CD4-positive, alpha-beta memory T cell (primary cell): ENCODE measurements at regions not wholly inside any gene's neighbourhood (a gene's known extent, or its start where the extent isn't known, plus 50 kb on each side); places are given as distances from the start of the nearest gene placed in this dataset.

Experiments
- CTCF ChIA-PET: fragments of 350-600 bp; sonication (Branson Sonifier 250); formaldehyde crosslinking; loops from one replicate; lab custom pipeline; 2021; ENCODE audit warnings: inconsistent platforms; ENCODE audit not compliant: partially characterized antibody; lab: Charles Lee
- POLR2A ChIA-PET: fragments of 350-600 bp; sonication (Branson Sonifier 250); formaldehyde crosslinking; loops from one replicate; lab custom pipeline; 2021; ENCODE audit not compliant: partially characterized antibody; lab: Charles Lee
- DNase-seq, 5 donors: peaks; one replicate each; pipeline versions ENCODE4 v3.0.0 to v3.0.0-alpha.2; 2020 to 2022; ENCODE audit warnings: mixed read lengths in 1 of 5
- H3K27ac ChIP-seq: one replicate; pipeline ENCODE4 v1.7.0; 2013; ENCODE audit warnings: low read depth, low read length
- H3K27me3 ChIP-seq: 2 replicates; pipeline ENCODE4 v1.7.0; 2013; ENCODE audit warnings: mild to moderate bottlenecking, low read length, moderate library complexity; ENCODE audit not compliant: insufficient read depth
- H3K36me3 ChIP-seq: 2 replicates; pipeline ENCODE4 v1.7.0; 2013; ENCODE audit warnings: mild to moderate bottlenecking, low read length, moderate library complexity; ENCODE audit not compliant: insufficient read depth
- H3K4me1 ChIP-seq: 2 replicates; pipeline ENCODE4 v1.7.0; 2013; ENCODE audit warnings: mild to moderate bottlenecking, low read length, moderate library complexity; ENCODE audit not compliant: insufficient read depth
- H3K4me3 ChIP-seq, 2 donors: one replicate each; pipeline ENCODE4 v1.7.0; 2013; ENCODE audit warnings: low read length in 2 of 2, mild to moderate bottlenecking in 1 of 2
- H3K9me3 ChIP-seq, 2 donors: one replicate each; pipeline ENCODE4 v1.7.0; 2013; ENCODE audit warnings: low read length in 2 of 2, control low read depth in 1 of 2; ENCODE audit not compliant: control insufficient read depth in 1 of 2
- H3K27ac Mint-ChIP-seq, 7 donors: one replicate each; pipeline ENCODE4 v1.8.0; 2020 to 2021; ENCODE audit warnings: mixed read lengths in 7 of 7, mild to moderate bottlenecking in 6 of 7, inconsistent platforms in 3 of 7, moderate library complexity in 3 of 7
- H3K27me3 Mint-ChIP-seq, 2 donors: one replicate each; pipeline ENCODE4 v1.8.0; 2020 to 2021; ENCODE audit warnings: mixed read lengths in 2 of 2
- H3K36me3 Mint-ChIP-seq, 2 donors: one replicate each; pipeline ENCODE4 v1.8.0; 2020 to 2021; ENCODE audit warnings: mixed read lengths in 2 of 2, inconsistent platforms in 1 of 2, mild to moderate bottlenecking in 1 of 2
- H3K4me1 Mint-ChIP-seq, 4 donors: one replicate each; pipeline ENCODE4 v1.8.0; 2020 to 2021; ENCODE audit warnings: mixed read lengths in 4 of 4, mild to moderate bottlenecking in 1 of 4
- H3K4me3 Mint-ChIP-seq, 8 donors: one replicate each; pipeline ENCODE4 v1.8.0; 2020 to 2021; ENCODE audit warnings: mixed read lengths in 8 of 8, mild to moderate bottlenecking in 7 of 8, moderate library complexity in 6 of 8, inconsistent platforms in 3 of 8
- H3K9me3 Mint-ChIP-seq, 8 donors: one replicate each; pipeline ENCODE4 v1.8.0; 2020 to 2021; ENCODE audit warnings: mixed read lengths in 8 of 8, mild to moderate bottlenecking in 5 of 8, inconsistent platforms in 3 of 8, moderate library complexity in 1 of 8
- intact Hi-C: fragments of 100-400 bp; cut with micrococcal nuclease; formaldehyde crosslinking; loops from one replicate; pipeline ENCODE4 v1.15.1; 2023

DNA sequence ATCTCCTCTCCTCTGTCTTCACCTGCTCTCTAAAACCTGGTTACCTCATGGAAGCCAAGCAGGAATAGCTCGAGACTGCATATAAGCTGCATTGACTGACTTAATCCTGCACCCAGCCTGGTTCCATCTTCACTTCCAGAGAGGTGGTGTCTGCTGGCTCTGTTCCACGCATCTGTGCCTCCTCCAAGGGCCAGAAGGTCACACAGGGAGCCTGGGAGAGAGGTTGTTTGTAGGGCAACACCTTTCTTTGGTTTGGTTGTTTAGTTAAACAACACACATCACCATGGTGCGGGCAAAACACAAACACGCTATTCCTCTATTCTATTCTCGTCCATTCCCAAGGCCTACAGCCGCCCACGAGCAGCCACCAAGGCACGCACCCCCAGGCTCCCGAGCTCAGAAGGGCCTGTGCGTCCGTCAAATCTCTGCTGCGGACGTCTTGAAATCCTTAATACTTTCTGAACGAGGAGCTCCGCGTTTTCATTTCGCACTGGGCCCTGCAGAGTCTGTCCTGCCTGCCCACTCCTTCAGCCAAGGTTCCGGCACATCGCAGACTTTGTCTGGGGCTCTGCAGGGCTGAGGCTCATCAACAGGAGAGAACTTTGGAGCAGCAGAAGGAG lies 116.2 kb downstream of the RIPK4 start:
- H3K9me3 ChIP-seq: no peaks in the 10 kb centered on the region
- Mint-ChIP-seq H3K4me3 (no peak overlapping the region), H3K9me3 (no peaks in the 10 kb centered on the region), H3K4me1 (no peaks in the 10 kb centered on the region), H3K27ac (peak overlapping the region in 1 of 7 donors; percentile 4), H3K27me3 (peaks cover 10 to 15% of the 10 kb centered on the region in 2 donors), H3K36me3 (no peaks in the 10 kb centered on the region)
- intact Hi-C loops: no loop called here
- ChIA-PET POLR2A (no interaction called here), CTCF (no interaction called here)
- no peaks in the 10 kb centered on the region for H3K36me3 ChIP-seq
- no peak overlapping the region for H3K27ac ChIP-seq
- no peaks in the 10 kb centered on the region for H3K4me1 ChIP-seq
- no peak for DNase-seq
- no peak overlapping the region for H3K4me3 ChIP-seq
- no peaks in the 10 kb centered on the region for H3K27me3 ChIP-seq

DNA sequence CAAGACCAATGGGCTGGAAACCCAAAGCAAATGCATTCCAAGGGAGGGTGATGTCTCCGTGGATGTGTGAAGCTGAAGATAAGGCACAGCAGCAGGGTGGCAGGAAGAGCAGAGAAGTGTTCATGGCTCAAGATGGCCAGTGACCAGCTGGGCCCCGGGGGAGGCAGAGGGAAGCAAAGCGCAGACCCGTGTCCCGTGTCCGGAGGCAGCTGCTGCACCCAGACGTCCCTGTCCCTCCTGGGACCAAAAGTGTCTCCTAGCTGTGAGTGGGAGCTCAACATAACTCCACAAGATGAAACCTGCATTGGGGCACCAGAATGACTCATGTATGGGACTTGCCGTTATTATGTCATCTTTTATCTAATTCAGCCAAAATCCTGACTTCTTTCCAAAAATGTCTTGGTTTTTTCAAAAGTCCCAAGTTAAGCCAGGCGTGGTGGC lies 118.2 kb downstream of the RIPK4 start:
- Histone ChIP-seq H3K9me3 (no peaks in the 10 kb centered on the region), H3K27ac (no peak overlapping the region), H3K36me3 (no peaks in the 10 kb centered on the region), H3K27me3 (no peaks in the 10 kb centered on the region), H3K4me1 (no peaks in the 10 kb centered on the region), H3K4me3 (no peak overlapping the region)
- Mint-ChIP-seq H3K27ac (no peak overlapping the region), H3K36me3 (no peaks in the 10 kb centered on the region), H3K9me3 (no peaks in the 10 kb centered on the region), H3K27me3 (peaks cover 5 to 12% of the 10 kb centered on the region in 2 donors), H3K4me1 (no peaks in the 10 kb centered on the region), H3K4me3 (no peak overlapping the region)
- ChIA-PET POLR2A (no interaction called here), CTCF (no interaction called here)
- DNase-seq: no peak
- intact Hi-C loops: no loop called here

DNA sequence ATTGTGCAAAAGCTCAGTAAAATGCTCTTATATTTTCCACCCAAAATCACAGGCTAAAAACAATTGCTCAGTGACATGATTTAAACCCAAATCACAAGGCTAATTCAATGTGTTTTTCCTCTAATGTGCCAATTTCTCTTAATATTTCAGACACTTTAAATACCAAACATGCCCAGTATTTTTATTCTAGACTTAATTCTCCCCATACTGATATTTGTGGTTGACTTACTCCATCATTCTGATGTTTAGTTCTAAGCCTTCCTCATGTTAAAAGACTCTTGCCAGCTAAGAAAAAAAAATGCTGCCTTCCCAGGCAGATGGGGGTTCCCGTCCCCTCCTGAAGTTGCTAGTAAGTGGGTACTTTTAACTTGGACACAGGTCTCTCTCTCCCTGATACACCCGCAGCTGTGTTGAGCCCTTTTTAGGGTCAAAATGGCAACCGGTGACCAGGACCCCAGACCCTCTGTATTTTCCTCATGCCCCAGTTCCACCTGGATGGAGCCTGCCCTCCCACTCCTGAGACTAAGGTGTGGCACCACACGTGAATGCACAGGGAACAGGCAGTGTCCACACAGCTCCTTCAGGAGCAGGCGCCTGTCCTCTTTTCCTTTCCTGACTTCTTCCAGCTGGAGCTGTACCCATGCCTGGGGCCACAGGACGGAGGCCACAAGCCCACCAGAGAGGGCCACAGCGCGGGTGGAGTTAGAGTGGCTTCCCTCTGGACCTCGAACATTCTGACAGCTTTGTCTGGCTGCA lies 118.9 kb downstream of the RIPK4 start:
- intact Hi-C loops: no loop called here

DNA sequence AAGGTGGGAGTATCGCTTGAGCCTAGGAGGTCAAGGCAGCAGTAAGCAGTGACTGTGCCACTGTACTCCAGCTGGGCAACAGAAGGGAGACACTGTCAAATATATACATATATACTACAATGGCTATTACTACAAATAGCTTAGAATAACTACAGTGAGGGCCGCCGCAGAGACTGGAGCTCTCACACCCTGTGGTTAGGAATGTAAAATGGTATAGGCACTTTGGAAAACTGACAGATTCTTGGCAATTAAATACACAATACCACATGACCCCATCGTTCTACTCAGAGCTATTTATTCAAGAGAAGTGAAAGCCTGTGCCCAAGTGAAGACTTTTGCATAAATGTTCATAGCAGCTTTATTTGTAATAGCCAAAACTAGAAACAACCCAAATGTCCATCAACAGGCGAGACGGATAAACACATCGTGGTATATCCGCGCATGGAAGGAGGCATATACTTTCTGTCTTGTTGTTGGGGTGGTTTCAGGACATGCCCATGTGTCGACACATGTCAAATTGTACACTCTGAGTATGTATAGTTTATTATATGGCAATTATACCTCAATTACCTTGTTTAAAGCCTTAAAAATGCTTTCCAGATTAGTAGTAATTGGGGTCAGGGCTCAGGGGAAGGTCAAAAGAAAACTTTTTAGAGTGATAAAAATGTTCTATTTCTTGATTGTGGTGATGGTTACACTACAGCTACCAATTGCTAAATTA lies 123.4 kb downstream of the RIPK4 start:
- Histone ChIP-seq H3K27me3 (no peaks in the 10 kb centered on the region), H3K4me3 (no peak overlapping the region), H3K9me3 (no peaks in the 10 kb centered on the region), H3K36me3 (no peaks in the 10 kb centered on the region), H3K27ac (no peak overlapping the region), H3K4me1 (no peaks in the 10 kb centered on the region)
- Mint-ChIP-seq H3K9me3 (peaks cover 0 to 2% (median 0%) of the 10 kb centered on the region in 8 donors), H3K4me1 (no peaks in the 10 kb centered on the region), H3K27me3 (peaks cover 10 to 23% of the 10 kb centered on the region in 2 donors), H3K4me3 (no peak overlapping the region), H3K36me3 (no peaks in the 10 kb centered on the region), H3K27ac (no peak overlapping the region)
- intact Hi-C loops: no loop called here
- DNase-seq: no peak
- ChIA-PET CTCF (no interaction called here), POLR2A (no interaction called here)

More for the DNA sequence above, 118.9 kb downstream of the RIPK4 start:
- no peak overlapping the region for H3K4me3 Mint-ChIP-seq
- peaks cover 5 to 13% of the 10 kb centered on the region in 2 donors for H3K27me3 Mint-ChIP-seq
- H3K27me3 ChIP-seq: no peaks in the 10 kb centered on the region
- no peaks in the 10 kb centered on the region for H3K4me1 ChIP-seq
- no peaks in the 10 kb centered on the region for H3K4me1 Mint-ChIP-seq
- no peaks in the 10 kb centered on the region for H3K9me3 Mint-ChIP-seq
- no peak for DNase-seq
- no peaks in the 10 kb centered on the region for H3K36me3 Mint-ChIP-seq
- no peaks in the 10 kb centered on the region for H3K9me3 ChIP-seq
- no peak overlapping the region for H3K27ac Mint-ChIP-seq
- CTCF ChIA-PET: no interaction called here
- POLR2A ChIA-PET: no interaction called here
- no peak overlapping the region for H3K27ac ChIP-seq
- no peak overlapping the region for H3K4me3 ChIP-seq
- no peaks in the 10 kb centered on the region for H3K36me3 ChIP-seq

DNA sequence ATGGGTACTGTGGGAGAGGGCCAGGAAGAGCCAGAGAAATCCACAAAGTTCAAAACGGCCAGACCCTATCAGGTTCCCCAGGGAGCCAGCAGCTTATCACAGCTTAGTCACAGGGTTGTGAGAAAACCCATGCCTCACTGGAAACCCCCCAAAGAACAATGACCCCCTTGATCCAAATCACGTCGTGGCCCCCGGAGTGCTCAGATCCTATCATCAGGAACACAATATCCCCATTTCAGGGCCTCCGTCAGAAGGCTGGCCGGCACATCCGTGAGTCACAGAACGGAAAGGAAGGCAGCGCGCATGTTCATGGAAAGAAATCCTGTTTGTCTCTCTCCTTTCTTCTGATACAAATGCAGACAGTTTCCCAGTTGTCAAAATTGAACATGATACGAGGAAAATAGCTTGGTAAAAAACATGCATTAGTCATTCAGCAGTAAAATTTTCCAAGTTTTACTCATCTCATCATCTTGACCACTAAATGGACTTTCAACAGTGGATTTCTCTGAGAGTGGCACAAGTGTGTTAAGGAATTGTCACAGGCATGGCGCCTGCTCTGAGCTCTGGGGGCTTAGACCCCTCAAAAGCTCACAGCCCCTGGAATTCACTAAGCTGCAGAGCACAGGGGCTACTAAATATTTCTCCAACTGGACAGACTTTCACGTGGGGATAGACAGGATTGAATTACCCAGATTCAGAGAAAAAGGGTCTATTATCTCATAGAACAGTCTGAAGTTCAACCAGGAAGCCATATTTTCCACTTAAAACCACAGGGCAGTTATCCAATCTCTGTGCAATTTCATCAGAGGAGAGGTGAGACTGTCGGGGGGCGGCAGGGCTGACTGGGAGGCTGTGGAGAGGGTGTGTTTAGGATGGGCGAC lies 124.8 kb downstream of the RIPK4 start:
- Mint-ChIP-seq H3K4me3 (no peak overlapping the region), H3K36me3 (no peaks in the 10 kb centered on the region)
- CTCF ChIA-PET: no interaction called here

DNA sequence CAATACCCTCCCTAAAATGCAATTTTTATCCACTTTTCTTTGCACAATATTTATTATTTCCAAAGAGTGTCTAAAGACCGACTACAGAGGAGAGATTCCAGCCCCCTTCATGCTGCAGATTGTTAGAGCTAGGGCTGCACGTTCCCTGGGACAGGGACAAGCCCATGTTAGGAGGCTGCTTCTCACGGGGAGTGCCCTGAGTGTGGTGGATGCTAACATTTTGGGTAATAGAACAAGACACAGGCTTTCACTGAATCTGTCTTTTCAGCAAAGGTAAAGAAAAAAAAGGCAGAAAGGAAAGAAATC lies 125.4 kb downstream of the RIPK4 start:
- Mint-ChIP-seq H3K27ac (no peak overlapping the region), H3K36me3 (no peaks in the 10 kb centered on the region), H3K9me3 (peaks cover 0 to 4% (median 0%) of the 10 kb centered on the region in 8 donors), H3K4me1 (no peaks in the 10 kb centered on the region), H3K4me3 (no peak overlapping the region), H3K27me3 (peaks cover 10 to 24% of the 10 kb centered on the region in 2 donors)
- no peaks in the 10 kb centered on the region for H3K36me3 ChIP-seq
- no peak overlapping the region for H3K27ac ChIP-seq
- H3K9me3 ChIP-seq: no peaks in the 10 kb centered on the region
- CTCF ChIA-PET: no interaction called here
- H3K4me1 ChIP-seq: no peaks in the 10 kb centered on the region
- POLR2A ChIA-PET: no interaction called here
- H3K4me3 ChIP-seq: no peak overlapping the region
- H3K27me3 ChIP-seq: no peaks in the 10 kb centered on the region
- DNase-seq: no peak
- intact Hi-C loops: no loop called here

More for the DNA sequence above, 124.8 kb downstream of the RIPK4 start:
- Histone ChIP-seq H3K4me3 (no peak overlapping the region), H3K4me1 (no peaks in the 10 kb centered on the region), H3K27me3 (no peaks in the 10 kb centered on the region), H3K9me3 (no peaks in the 10 kb centered on the region), H3K27ac (no peak overlapping the region), H3K36me3 (no peaks in the 10 kb centered on the region)
- Mint-ChIP-seq H3K9me3 (peaks cover 0 to 4% (median 0%) of the 10 kb centered on the region in 8 donors), H3K27me3 (peaks cover 10 to 24% of the 10 kb centered on the region in 2 donors), H3K27ac (no peak overlapping the region), H3K4me1 (no peaks in the 10 kb centered on the region)
- POLR2A ChIA-PET: no interaction called here
- no peak for DNase-seq
- intact Hi-C loops: no loop called here
